PC-3 (cell line): ENCODE measurements at regions not wholly inside any gene's neighbourhood (a gene's known extent, or its start where the extent isn't known, plus 50 kb on each side); places are given as distances from the start of the nearest gene placed in this dataset.

Source experiments
- ATAC-seq: fragments of 200-7000 bp; cut with Tn5 transposase; 2 replicates; pipeline ENCODE4 v1.9.1; 2020; ENCODE audit warnings: mild to moderate bottlenecking, moderate library complexity
- BruUV-seq: library from RNA; stranded (reverse); fragments of 400-500 nt; replicated peaks from 2 replicates; lab custom pipeline; 2021; lab: Mats Ljungman, UMichigan
- CTCF ChIA-PET: fragments of 300-600 bp; sonication (Branson Sonifier 250); formaldehyde crosslinking; loops from one replicate; lab custom pipeline; 2022; ENCODE audit warnings: antibody characterized with exemption; lab: Charles Lee
- POLR2A ChIA-PET: fragments of 300-600 bp; sonication (Branson Sonifier 250); formaldehyde crosslinking; loops from one replicate; lab custom pipeline; 2022; ENCODE audit warnings: antibody characterized with exemption; ENCODE audit not compliant: unreplicated experiment; lab: Charles Lee
- DNase-seq: peaks from one replicate; pipeline ENCODE4 v3.0.0-alpha.2; 2015
- H2AFZ ChIP-seq: fragments of 300-600 bp; sonication (generic); 2 replicates; pipeline ENCODE4 v1.6.0; 2016; ENCODE audit warnings: antibody characterized with exemption, low read length
- H3F3A ChIP-seq: fragments of 300-600 bp; sonication (generic); one replicate; pipeline ENCODE4 v1.6.0; 2017; ENCODE audit warnings: antibody characterized with exemption, low read length, control low read depth, mild to moderate bottlenecking; ENCODE audit not compliant: unreplicated experiment
- H3K27ac ChIP-seq: fragments of 300-600 bp; sonication (generic); 2 replicates; pipeline ENCODE4 v1.5.1; 2016; ENCODE audit warnings: mild to moderate bottlenecking, low read length
- H3K27me3 ChIP-seq: fragments of 300-600 bp; sonication (generic); 2 replicates; pipeline ENCODE4 v1.6.1; 2016; ENCODE audit warnings: low read length, mixed read lengths
- H3K36me3 ChIP-seq: fragments of 300-600 bp; sonication (generic); 2 replicates; pipeline ENCODE4 v1.6.1; 2016; ENCODE audit warnings: low read depth, mixed run types, low read length, mixed read lengths
- H3K4me1 ChIP-seq: fragments of 300-600 bp; sonication (generic); 2 replicates; pipeline ENCODE4 v1.5.1; 2016; ENCODE audit warnings: low read length; ENCODE audit not compliant: insufficient read depth
- H3K4me2 ChIP-seq: fragments of 300-600 bp; sonication (generic); 2 replicates; pipeline ENCODE4 v1.6.0; 2016; ENCODE audit warnings: low read length
- H3K4me3 ChIP-seq: fragments of 300-600 bp; sonication (generic); 2 replicates; pipeline ENCODE4 v1.5.1; 2016; ENCODE audit warnings: mild to moderate bottlenecking, low read length, mixed read lengths
- H3K79me2 ChIP-seq: fragments of 300-600 bp; sonication (generic); 2 replicates; pipeline ENCODE4 v1.6.1; 2017; ENCODE audit warnings: low read length, mixed read lengths
- H3K9ac ChIP-seq: fragments of 300-600 bp; sonication (generic); 2 replicates; pipeline ENCODE4 v1.6.0; 2016; ENCODE audit warnings: mild to moderate bottlenecking, low read length
- H3K9me2 ChIP-seq: fragments of 300-600 bp; sonication (generic); replicated peaks from 2 replicates; pipeline ENCODE4 v1.6.1; 2016; ENCODE audit warnings: mixed run types, low read length, mixed read lengths
- H3K9me3 ChIP-seq: fragments of 300-600 bp; sonication (generic); 2 replicates; pipeline ENCODE4 v1.6.1; 2016; ENCODE audit warnings: low read length, mixed read lengths
- H4K20me1 ChIP-seq: fragments of 300-600 bp; sonication (generic); 2 replicates; pipeline ENCODE4 v1.6.1; 2016; ENCODE audit warnings: low read length, mixed read lengths
- EZH2 ChIP-seq: fragments of 300-600 bp; sonication (generic); IDR thresholded peaks from one replicate; pipeline ENCODE4 v1.6.1; 2017; ENCODE audit warnings: antibody characterized with exemption, mild to moderate bottlenecking, low read length; ENCODE audit not compliant: unreplicated experiment
- EZH2phosphoT487 ChIP-seq: fragments of 300-600 bp; sonication (generic); IDR thresholded peaks from 2 replicates; pipeline ENCODE4 v1.6.1; 2018; ENCODE audit warnings: mild to moderate bottlenecking, antibody characterized with exemption, low read length, borderline replicate concordance
- intact Hi-C: fragments of 100-400 bp; cut with micrococcal nuclease; formaldehyde crosslinking; loops from 2 replicates; pipeline ENCODE4 v1.9.0; 2023
- TF ChIP-seq, protein P1 (sequence below): fragments of 300-600 bp; sonication (generic); conservative IDR thresholded peaks from 2 replicates; pipeline ENCODE4 v1.5.1; 2017; ENCODE audit warnings: antibody characterized with exemption, low read depth, mild to moderate bottlenecking, low read length

GRCh38 chr19:32097011-32097410, 248.4 kb upstream of the ZNF507 start:
- no TSS peak for BruUV-seq
- no peak for DNase-seq
- ChIA-PET CTCF (no interaction called here), POLR2A (no interaction called here)
- Histone ChIP-seq H3K4me2 (no peak overlapping the region), H3K9me2 (no peaks in the 10 kb centered on the region), H3K9ac (no peak overlapping the region), H3K79me2 (no peaks in the 10 kb centered on the region), H3K4me3 (no peak overlapping the region), H3K27ac (no peak overlapping the region), H2AFZ (no peak overlapping the region), H4K20me1 (no peaks in the 10 kb centered on the region), H3K4me1 (no peaks in the 10 kb centered on the region), H3K9me3 (no peaks in the 10 kb centered on the region), H3K36me3 (no peaks in the 10 kb centered on the region), H3F3A (no peaks in the 10 kb centered on the region), H3K27me3 (no peaks in the 10 kb centered on the region)
- intact Hi-C loops: no loop called here
- no peak for TF ChIP-seq EZH2phosphoT487
- TF ChIP-seq, protein P1, sequence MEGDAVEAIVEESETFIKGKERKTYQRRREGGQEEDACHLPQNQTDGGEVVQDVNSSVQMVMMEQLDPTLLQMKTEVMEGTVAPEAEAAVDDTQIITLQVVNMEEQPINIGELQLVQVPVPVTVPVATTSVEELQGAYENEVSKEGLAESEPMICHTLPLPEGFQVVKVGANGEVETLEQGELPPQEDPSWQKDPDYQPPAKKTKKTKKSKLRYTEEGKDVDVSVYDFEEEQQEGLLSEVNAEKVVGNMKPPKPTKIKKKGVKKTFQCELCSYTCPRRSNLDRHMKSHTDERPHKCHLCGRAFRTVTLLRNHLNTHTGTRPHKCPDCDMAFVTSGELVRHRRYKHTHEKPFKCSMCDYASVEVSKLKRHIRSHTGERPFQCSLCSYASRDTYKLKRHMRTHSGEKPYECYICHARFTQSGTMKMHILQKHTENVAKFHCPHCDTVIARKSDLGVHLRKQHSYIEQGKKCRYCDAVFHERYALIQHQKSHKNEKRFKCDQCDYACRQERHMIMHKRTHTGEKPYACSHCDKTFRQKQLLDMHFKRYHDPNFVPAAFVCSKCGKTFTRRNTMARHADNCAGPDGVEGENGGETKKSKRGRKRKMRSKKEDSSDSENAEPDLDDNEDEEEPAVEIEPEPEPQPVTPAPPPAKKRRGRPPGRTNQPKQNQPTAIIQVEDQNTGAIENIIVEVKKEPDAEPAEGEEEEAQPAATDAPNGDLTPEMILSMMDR: no peak
- TF ChIP-seq EZH2: no peak
- no peak for ATAC-seq

- Histone ChIP-seq H3K4me3 (no peak overlapping the region), H3K4me1 (no peaks in the 10 kb centered on the region), H3K36me3 (no peaks in the 10 kb centered on the region), H3K79me2 (no peaks in the 10 kb centered on the region), H3K9ac (no peak overlapping the region), H3K27me3 (no peaks in the 10 kb centered on the region), H3K4me2 (no peak overlapping the region), H2AFZ (no peak overlapping the region), H3K9me3 (no peaks in the 10 kb centered on the region), H3F3A (no peaks in the 10 kb centered on the region), H3K9me2 (no peaks in the 10 kb centered on the region), H3K27ac (no peak overlapping the region), H4K20me1 (no peaks in the 10 kb centered on the region)
- TF ChIP-seq, protein P1: no peak
- TF ChIP-seq EZH2 (no peak), EZH2phosphoT487 (no peak)
- ChIA-PET POLR2A (no interaction called here), CTCF (no interaction called here)
- DNase-seq (no peak), ATAC-seq (no peak)
- intact Hi-C loops: no loop called here
- no TSS peak for BruUV-seq
Measured at GRCh38 chr19:32097620-32098019, 247.8 kb upstream of the ZNF507 start.

DNA sequence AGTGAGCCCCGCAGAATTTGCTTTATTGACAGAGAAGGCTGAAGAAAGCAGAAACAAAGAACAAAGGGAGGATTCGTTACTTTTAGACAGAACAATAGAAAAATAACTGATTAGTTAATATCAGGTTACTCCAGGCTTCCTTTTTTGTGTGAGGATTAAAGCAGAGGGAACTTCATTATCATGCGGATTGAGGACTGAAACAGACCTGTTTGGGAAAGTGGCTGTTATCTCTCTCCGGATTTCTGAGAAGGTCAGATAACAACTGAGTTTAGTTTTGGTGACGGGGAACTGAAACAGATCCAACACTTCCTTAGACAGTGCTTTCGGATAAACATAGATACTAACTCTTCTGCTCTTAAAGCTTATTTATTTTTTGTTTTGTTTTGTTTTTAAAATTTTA, 246.4 kb upstream of the ZNF507 start:
- H3K9ac ChIP-seq: no peak overlapping the region
- intact Hi-C loops: no loop called here
- H3K9me3 ChIP-seq: no peaks in the 10 kb centered on the region
- ChIA-PET POLR2A (no interaction called here), CTCF (no interaction called here)
- H3F3A ChIP-seq: no peaks in the 10 kb centered on the region
- H3K79me2 ChIP-seq: no peaks in the 10 kb centered on the region
- BruUV-seq: no TSS peak
- no peak overlapping the region for H3K4me2 ChIP-seq
- TF ChIP-seq EZH2phosphoT487: no peak
- no peak for TF ChIP-seq EZH2
- TF ChIP-seq, protein P1: no peak
- H3K4me1 ChIP-seq: no peaks in the 10 kb centered on the region
- no peak overlapping the region for H3K27ac ChIP-seq
- DNase-seq (no peak), ATAC-seq (no peak)
- no peak overlapping the region for H3K4me3 ChIP-seq
- no peaks in the 10 kb centered on the region for H3K27me3 ChIP-seq
- no peaks in the 10 kb centered on the region for H3K9me2 ChIP-seq
- no peak overlapping the region for H2AFZ ChIP-seq
- no peaks in the 10 kb centered on the region for H3K36me3 ChIP-seq
- H4K20me1 ChIP-seq: no peaks in the 10 kb centered on the region
